WTC11 (cell line): ENCODE measurements at regions not wholly inside any gene's neighbourhood (a gene's known extent, or its start where the extent isn't known, plus 50 kb on each side); places are given as distances from the start of the nearest gene placed in this dataset.

Source experiments
- ATAC-seq: fragments of 200-7000 bp; cut with Tn5 transposase; 2 replicates; pipeline ENCODE4 v1.10.0; 2021; ENCODE audit warnings: mild to moderate bottlenecking, moderate library complexity
- CTCF ChIA-PET: fragments of 300-600 bp; sonication (Branson Sonifier 250); formaldehyde crosslinking; loops from one replicate; lab custom pipeline; 2021; ENCODE audit warnings: antibody characterized with exemption; lab: Charles Lee
- POLR2A ChIA-PET: fragments of 350-600 bp; sonication (Branson Sonifier 250); formaldehyde crosslinking; loops from one replicate; lab custom pipeline; 2021; ENCODE audit warnings: antibody characterized with exemption; lab: Charles Lee
- DNase-seq: peaks from one replicate; pipeline ENCODE4 v3.0.0; 2021; ENCODE audit warnings: low spot score
- H3K27ac Mint-ChIP-seq: 2 replicates; pipeline ENCODE4 v1.8.0; 2021; ENCODE audit warnings: mixed read lengths
- H3K27me3 Mint-ChIP-seq: 2 replicates; pipeline ENCODE4 v1.8.0; 2021; ENCODE audit warnings: low read depth, mild to moderate bottlenecking, moderate library complexity, mixed read lengths
- H3K36me3 Mint-ChIP-seq: 2 replicates; pipeline ENCODE4 v1.8.0; 2021; ENCODE audit warnings: mixed read lengths
- H3K4me1 Mint-ChIP-seq: 2 replicates; pipeline ENCODE4 v1.8.0; 2022; ENCODE audit warnings: mixed read lengths
- H3K4me3 Mint-ChIP-seq: 2 replicates; pipeline ENCODE4 v1.8.0; 2021; ENCODE audit warnings: mild to moderate bottlenecking, moderate library complexity, mixed read lengths
- H3K9me3 Mint-ChIP-seq: 2 replicates; pipeline ENCODE4 v1.8.0; 2021; ENCODE audit warnings: mixed read lengths
- HMGA2 ChIP-seq: fragments of 250-450 bp; sonication (Bioruptor Pico); IDR thresholded peaks from 2 replicates; pipeline ENCODE4 v1.4.0; 2021; ENCODE audit warnings: mild to moderate bottlenecking, moderate library complexity
- IRF2 ChIP-seq: sonication (generic); formaldehyde crosslinking; IDR thresholded peaks from 2 replicates; pipeline ENCODE4 v1.8.0; 2022; ENCODE audit warnings: low read depth, missing genetic modification reagents, borderline replicate concordance
- KAT7 ChIP-seq: sonication (generic); formaldehyde crosslinking; IDR thresholded peaks from 2 replicates; pipeline ENCODE4 v1.8.1; 2023; ENCODE audit warnings: missing genetic modification reagents, mild to moderate bottlenecking, borderline replicate concordance
- MXD4 ChIP-seq: fragments of 250-450 bp; sonication (Bioruptor Pico); IDR thresholded peaks from 2 replicates; pipeline ENCODE4 v1.8.0; 2021; ENCODE audit warnings: mild to moderate bottlenecking, moderate library complexity, borderline replicate concordance
- NFE2L1 ChIP-seq: sonication (generic); formaldehyde crosslinking; IDR thresholded peaks from 2 replicates; pipeline ENCODE4 v1.8.1; 2023; ENCODE audit warnings: missing genetic modification reagents
- NFYB ChIP-seq: sonication (generic); formaldehyde crosslinking; conservative IDR thresholded peaks from 2 replicates; pipeline ENCODE4 v1.8.0; 2022; ENCODE audit warnings: low read depth, missing genetic modification reagents
- NR2C2 ChIP-seq: sonication (generic); formaldehyde crosslinking; IDR thresholded peaks from 2 replicates; pipeline ENCODE4 v1.8.0; 2022; ENCODE audit warnings: mild to moderate bottlenecking, missing genetic modification reagents
- TEAD4 ChIP-seq: sonication (generic); formaldehyde crosslinking; IDR thresholded peaks from 2 replicates; pipeline ENCODE4 v1.8.0; 2022; ENCODE audit warnings: mild to moderate bottlenecking, missing genetic modification reagents
- ZNF219 ChIP-seq: sonication (generic); formaldehyde crosslinking; IDR thresholded peaks from 2 replicates; pipeline ENCODE4 v1.8.0; 2023; ENCODE audit warnings: missing genetic modification reagents, mild to moderate bottlenecking, borderline replicate concordance
- ZNF263 ChIP-seq: sonication (generic); formaldehyde crosslinking; IDR thresholded peaks from 2 replicates; pipeline ENCODE4 v1.8.1; 2022; ENCODE audit warnings: low read depth, mild to moderate bottlenecking, moderate library complexity, missing genetic modification reagents
- ZNF396 ChIP-seq: fragments of 250-450 bp; sonication (Bioruptor Pico); IDR thresholded peaks from 2 replicates; pipeline ENCODE4 v1.8.0; 2021; ENCODE audit warnings: mild to moderate bottlenecking, moderate library complexity, borderline replicate concordance
- TF ChIP-seq, protein P1 (sequence below): fragments of 250-450 bp; sonication (Bioruptor Pico); conservative IDR thresholded peaks from 2 replicates; pipeline ENCODE4 v1.9.0; 2021; ENCODE audit warnings: mild to moderate bottlenecking
- TF ChIP-seq, protein P2 (sequence below): sonication (generic); formaldehyde crosslinking; conservative IDR thresholded peaks from 2 replicates; pipeline ENCODE4 v1.8.1; 2022; ENCODE audit warnings: mild to moderate bottlenecking, missing genetic modification reagents
- TF ChIP-seq, protein P3 (sequence below): sonication (generic); formaldehyde crosslinking; IDR thresholded peaks from 2 replicates; pipeline ENCODE4 v1.8.0; 2022; ENCODE audit warnings: missing genetic modification reagents
- TF ChIP-seq, protein P4 (sequence below): fragments of 250-450 bp; sonication (Bioruptor Pico); IDR thresholded peaks from 2 replicates; pipeline ENCODE4 v1.9.0; 2021; ENCODE audit warnings: mild to moderate bottlenecking, borderline replicate concordance
- TF ChIP-seq, protein P5 (sequence below): fragments of 250-450 bp; sonication (Bioruptor Pico); IDR thresholded peaks from 2 replicates; pipeline ENCODE4 v1.8.0; 2021; ENCODE audit warnings: mild to moderate bottlenecking
- TF ChIP-seq, protein P6 (sequence below): sonication (generic); formaldehyde crosslinking; IDR thresholded peaks from 2 replicates; pipeline ENCODE4 v1.8.1; 2023; ENCODE audit warnings: mild to moderate bottlenecking, moderate library complexity, missing genetic modification reagents
- TF ChIP-seq, protein P7 (sequence below): sonication (generic); formaldehyde crosslinking; IDR thresholded peaks from 2 replicates; pipeline ENCODE4 v1.8.1; 2022; ENCODE audit warnings: low read depth, mild to moderate bottlenecking, moderate library complexity, missing genetic modification reagents, borderline replicate concordance

DNA sequence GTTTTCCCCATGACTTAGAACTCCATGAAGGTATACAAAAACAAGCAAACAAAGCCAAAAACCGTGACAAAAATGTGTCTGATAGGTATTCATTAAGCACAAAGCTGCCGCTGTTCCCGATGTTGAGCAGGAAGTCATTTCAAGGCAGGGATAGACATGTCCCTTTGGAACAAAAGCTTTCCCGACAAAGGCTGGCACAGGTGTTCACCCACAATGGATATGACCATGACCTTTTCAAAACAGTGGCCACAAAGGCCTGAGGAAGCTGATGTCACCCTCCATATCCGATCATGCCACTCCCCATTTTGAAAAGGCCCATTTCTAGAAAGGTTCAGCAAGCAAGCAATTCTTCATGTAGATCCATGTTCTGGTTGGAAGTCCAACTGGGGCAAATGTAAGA, 279.1 kb downstream of the BTG1 start:
- Mint-ChIP-seq H3K36me3 (no peaks in the 10 kb centered on the region), H3K9me3 (no peaks in the 10 kb centered on the region), H3K4me3 (no peak overlapping the region), H3K4me1 (peaks cover 8% of the 10 kb centered on the region; the same call in 1 of the 2 replicates), H3K27me3 (no peaks in the 10 kb centered on the region), H3K27ac (no peak overlapping the region)
- ATAC-seq (no peak), DNase-seq (no peak)
- ChIA-PET POLR2A (no interaction called here), CTCF (no interaction called here)
- TF ChIP-seq, protein P1, sequence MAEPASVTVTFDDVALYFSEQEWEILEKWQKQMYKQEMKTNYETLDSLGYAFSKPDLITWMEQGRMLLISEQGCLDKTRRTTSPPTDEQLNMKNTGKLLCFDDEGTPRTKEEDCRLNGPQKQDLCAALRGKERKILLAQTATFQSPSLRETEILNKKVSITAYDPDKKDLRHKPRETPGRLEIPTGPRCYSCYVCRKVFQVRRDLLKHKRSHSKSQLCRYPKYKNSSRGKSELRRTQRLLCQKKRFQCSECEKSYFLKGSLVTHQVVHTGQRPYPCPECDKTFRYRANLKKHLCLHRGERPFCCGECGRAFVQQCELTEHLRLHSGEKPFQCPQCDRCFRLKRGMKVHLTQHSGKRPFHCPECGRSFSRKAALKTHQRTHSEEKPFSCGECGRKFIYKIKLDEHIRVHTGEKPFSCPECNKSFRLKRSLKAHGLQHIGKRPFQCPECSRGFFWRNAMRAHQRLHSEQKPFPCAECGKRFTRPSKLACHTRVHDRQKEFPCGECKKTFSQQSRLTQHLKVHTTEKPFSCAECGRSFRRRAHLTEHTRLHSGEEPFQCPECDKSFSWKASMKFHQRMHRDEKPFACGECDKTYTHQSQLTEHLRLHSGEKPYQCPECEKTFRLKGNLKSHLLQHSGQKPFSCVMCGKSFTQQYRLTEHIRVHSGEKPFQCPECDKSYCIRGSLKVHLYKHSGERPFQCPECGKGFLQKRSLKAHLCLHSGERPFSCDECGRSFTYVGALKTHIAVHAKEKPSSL (CRISPR knock-in tag) = no peak
- no peak for TF ChIP-seq NFE2L1
- TF ChIP-seq TEAD4 (CRISPR knock-in tag) = no peak
- no peak for TF ChIP-seq KAT7 (CRISPR knock-in tag)
- TF ChIP-seq, protein P2, sequence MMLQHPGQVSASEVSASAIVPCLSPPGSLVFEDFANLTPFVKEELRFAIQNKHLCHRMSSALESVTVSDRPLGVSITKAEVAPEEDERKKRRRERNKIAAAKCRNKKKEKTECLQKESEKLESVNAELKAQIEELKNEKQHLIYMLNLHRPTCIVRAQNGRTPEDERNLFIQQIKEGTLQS (CRISPR knock-in tag) = no peak
- TF ChIP-seq MXD4 (CRISPR knock-in tag) = no peak
- no peak for TF ChIP-seq IRF2 (CRISPR knock-in tag)
- TF ChIP-seq, protein P3, sequence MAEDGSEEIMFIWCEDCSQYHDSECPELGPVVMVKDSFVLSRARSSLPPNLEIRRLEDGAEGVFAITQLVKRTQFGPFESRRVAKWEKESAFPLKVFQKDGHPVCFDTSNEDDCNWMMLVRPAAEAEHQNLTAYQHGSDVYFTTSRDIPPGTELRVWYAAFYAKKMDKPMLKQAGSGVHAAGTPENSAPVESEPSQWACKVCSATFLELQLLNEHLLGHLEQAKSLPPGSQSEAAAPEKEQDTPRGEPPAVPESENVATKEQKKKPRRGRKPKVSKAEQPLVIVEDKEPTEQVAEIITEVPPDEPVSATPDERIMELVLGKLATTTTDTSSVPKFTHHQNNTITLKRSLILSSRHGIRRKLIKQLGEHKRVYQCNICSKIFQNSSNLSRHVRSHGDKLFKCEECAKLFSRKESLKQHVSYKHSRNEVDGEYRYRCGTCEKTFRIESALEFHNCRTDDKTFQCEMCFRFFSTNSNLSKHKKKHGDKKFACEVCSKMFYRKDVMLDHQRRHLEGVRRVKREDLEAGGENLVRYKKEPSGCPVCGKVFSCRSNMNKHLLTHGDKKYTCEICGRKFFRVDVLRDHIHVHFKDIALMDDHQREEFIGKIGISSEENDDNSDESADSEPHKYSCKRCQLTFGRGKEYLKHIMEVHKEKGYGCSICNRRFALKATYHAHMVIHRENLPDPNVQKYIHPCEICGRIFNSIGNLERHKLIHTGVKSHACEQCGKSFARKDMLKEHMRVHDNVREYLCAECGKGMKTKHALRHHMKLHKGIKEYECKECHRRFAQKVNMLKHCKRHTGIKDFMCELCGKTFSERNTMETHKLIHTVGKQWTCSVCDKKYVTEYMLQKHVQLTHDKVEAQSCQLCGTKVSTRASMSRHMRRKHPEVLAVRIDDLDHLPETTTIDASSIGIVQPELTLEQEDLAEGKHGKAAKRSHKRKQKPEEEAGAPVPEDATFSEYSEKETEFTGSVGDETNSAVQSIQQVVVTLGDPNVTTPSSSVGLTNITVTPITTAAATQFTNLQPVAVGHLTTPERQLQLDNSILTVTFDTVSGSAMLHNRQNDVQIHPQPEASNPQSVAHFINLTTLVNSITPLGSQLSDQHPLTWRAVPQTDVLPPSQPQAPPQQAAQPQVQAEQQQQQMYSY (CRISPR knock-in tag) = no peak
- TF ChIP-seq NR2C2 (CRISPR knock-in tag) = no peak

DNA sequence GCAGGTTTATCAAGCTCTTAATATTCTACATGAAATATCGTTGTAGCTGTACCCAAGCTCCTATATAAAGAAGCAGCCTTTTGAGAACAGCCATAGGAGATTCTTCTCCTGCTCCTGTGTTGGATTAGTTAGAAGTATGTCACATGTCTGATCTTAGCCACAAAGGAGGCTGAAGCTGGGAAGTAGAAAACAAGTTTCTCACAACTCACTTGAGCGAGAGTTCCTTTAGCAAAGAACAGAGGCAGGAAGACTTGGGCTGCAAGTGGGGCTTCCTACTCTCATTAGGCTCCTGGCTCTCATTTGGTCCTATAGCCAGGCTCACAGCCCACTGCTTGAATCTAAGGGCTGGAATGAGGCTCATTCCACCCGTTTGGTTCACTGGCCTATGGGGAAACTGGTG, 281.9 kb downstream of the BTG1 start:
- ATAC-seq (no peak), DNase-seq (no peak)
- Mint-ChIP-seq H3K36me3 (no peaks in the 10 kb centered on the region), H3K4me1 (0 out of 2 replicates have a peak, but pooled peaks cover 4% of the 10 kb centered on the region), H3K27ac (no peak overlapping the region), H3K9me3 (no peaks in the 10 kb centered on the region), H3K4me3 (no peak overlapping the region), H3K27me3 (no peaks in the 10 kb centered on the region)
- POLR2A ChIA-PET = no interaction called here
- CTCF ChIA-PET = no interaction called here
- TF ChIP-seq, protein P4, sequence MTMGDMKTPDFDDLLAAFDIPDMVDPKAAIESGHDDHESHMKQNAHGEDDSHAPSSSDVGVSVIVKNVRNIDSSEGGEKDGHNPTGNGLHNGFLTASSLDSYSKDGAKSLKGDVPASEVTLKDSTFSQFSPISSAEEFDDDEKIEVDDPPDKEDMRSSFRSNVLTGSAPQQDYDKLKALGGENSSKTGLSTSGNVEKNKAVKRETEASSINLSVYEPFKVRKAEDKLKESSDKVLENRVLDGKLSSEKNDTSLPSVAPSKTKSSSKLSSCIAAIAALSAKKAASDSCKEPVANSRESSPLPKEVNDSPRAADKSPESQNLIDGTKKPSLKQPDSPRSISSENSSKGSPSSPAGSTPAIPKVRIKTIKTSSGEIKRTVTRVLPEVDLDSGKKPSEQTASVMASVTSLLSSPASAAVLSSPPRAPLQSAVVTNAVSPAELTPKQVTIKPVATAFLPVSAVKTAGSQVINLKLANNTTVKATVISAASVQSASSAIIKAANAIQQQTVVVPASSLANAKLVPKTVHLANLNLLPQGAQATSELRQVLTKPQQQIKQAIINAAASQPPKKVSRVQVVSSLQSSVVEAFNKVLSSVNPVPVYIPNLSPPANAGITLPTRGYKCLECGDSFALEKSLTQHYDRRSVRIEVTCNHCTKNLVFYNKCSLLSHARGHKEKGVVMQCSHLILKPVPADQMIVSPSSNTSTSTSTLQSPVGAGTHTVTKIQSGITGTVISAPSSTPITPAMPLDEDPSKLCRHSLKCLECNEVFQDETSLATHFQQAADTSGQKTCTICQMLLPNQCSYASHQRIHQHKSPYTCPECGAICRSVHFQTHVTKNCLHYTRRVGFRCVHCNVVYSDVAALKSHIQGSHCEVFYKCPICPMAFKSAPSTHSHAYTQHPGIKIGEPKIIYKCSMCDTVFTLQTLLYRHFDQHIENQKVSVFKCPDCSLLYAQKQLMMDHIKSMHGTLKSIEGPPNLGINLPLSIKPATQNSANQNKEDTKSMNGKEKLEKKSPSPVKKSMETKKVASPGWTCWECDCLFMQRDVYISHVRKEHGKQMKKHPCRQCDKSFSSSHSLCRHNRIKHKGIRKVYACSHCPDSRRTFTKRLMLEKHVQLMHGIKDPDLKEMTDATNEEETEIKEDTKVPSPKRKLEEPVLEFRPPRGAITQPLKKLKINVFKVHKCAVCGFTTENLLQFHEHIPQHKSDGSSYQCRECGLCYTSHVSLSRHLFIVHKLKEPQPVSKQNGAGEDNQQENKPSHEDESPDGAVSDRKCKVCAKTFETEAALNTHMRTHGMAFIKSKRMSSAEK = no peak
- TF ChIP-seq, protein P5, sequence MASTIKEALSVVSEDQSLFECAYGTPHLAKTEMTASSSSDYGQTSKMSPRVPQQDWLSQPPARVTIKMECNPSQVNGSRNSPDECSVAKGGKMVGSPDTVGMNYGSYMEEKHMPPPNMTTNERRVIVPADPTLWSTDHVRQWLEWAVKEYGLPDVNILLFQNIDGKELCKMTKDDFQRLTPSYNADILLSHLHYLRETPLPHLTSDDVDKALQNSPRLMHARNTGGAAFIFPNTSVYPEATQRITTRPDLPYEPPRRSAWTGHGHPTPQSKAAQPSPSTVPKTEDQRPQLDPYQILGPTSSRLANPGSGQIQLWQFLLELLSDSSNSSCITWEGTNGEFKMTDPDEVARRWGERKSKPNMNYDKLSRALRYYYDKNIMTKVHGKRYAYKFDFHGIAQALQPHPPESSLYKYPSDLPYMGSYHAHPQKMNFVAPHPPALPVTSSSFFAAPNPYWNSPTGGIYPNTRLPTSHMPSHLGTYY (CRISPR knock-in tag) = no peak
- no peak for TF ChIP-seq ZNF219 (CRISPR knock-in tag)
- no peak for TF ChIP-seq ZNF396 (CRISPR knock-in tag)
- TF ChIP-seq, protein P1 (CRISPR knock-in tag) = no peak
- TF ChIP-seq ZNF263 (CRISPR knock-in tag) = no peak
- TF ChIP-seq HMGA2 (CRISPR knock-in tag) = no peak
- TF ChIP-seq, protein P6, sequence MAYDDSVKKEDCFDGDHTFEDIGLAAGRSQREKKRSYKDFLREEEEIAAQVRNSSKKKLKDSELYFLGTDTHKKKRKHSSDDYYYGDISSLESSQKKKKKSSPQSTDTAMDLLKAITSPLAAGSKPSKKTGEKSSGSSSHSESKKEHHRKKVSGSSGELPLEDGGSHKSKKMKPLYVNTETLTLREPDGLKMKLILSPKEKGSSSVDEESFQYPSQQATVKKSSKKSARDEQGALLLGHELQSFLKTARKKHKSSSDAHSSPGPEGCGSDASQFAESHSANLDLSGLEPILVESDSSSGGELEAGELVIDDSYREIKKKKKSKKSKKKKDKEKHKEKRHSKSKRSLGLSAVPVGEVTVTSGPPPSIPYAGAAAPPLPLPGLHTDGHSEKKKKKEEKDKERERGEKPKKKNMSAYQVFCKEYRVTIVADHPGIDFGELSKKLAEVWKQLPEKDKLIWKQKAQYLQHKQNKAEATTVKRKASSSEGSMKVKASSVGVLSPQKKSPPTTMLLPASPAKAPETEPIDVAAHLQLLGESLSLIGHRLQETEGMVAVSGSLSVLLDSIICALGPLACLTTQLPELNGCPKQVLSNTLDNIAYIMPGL (CRISPR knock-in tag) = no peak
- TF ChIP-seq NFYB (CRISPR knock-in tag) = no peak
- TF ChIP-seq, protein P7, sequence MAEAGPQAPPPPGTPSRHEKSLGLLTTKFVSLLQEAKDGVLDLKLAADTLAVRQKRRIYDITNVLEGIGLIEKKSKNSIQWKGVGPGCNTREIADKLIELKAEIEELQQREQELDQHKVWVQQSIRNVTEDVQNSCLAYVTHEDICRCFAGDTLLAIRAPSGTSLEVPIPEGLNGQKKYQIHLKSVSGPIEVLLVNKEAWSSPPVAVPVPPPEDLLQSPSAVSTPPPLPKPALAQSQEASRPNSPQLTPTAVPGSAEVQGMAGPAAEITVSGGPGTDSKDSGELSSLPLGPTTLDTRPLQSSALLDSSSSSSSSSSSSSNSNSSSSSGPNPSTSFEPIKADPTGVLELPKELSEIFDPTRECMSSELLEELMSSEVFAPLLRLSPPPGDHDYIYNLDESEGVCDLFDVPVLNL (CRISPR knock-in tag) = no peak
